ENCODE measurements at regions not wholly inside any gene's neighbourhood (a gene's known extent, or its start where the extent isn't known, plus 50 kb on each side); places are given as distances from the start of the nearest gene placed in this dataset.

DNA sequence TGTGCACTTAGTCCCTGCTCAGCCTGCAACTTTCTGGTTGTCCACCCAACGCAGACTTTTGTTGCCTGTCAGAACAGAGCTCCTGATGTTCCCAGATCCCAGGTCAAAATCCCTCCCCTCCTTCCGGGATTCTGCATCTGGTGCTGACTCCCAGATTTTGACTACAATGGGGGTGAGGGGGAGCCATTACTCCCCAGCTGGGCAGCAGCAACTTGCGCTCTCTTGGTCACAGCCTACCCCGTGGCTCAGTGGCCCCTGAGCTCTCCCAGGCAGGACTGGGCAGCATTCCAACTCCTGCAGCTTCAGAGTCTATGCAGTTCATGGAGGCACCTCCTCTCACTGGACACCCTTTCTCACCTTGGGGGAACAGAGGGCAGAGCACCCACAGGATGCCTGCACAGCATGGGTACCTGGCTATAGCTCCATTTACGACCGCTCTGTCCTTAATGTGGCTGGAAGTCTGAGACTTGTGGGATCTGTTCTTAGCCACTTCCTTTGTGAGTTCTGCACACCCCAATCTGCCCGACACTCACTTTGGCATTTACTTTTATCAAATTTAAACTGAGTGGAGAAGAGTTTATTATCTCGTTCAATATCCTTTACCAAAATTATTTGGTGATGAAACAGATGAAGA is 545.5 kb upstream of the MGMT start:
- H3K9me3 ChIP-seq (ENCODE audit: low read length), result no peaks in the 10 kb centered on the region
- no peak overlapping the region for H3K9ac ChIP-seq (ENCODE audit: low read length)
- no peaks in the 10 kb centered on the region for H4K20me1 ChIP-seq (ENCODE audit: insufficient read depth)
- no peaks in the 10 kb centered on the region for H3K27me3 ChIP-seq (ENCODE audit: insufficient read depth, low read depth, low read length)
- no peak overlapping the region for H3K4me2 ChIP-seq (ENCODE audit: low read length)
- H3K79me2 ChIP-seq (replicated peaks; ENCODE audit: insufficient read depth, low read length), result no peaks in the 10 kb centered on the region
- no peak for TF ChIP-seq MXI1 (conservative IDR thresholded peaks at IDR 0.05; ENCODE audit: poor library complexity, severe bottlenecking)
- TF ChIP-seq POLR2AphosphoS5 (IDR thresholded peaks at IDR 0.05), result no peak
- no peak for TF ChIP-seq RAD21 (conservative IDR thresholded peaks at IDR 0.05)
- no peak for TF ChIP-seq EZH2 (IDR thresholded peaks at IDR 0.05; ENCODE audit: borderline replicate concordance, insufficient read depth, low read length, poor library complexity, severe bottlenecking)
- TF ChIP-seq, protein P1, sequence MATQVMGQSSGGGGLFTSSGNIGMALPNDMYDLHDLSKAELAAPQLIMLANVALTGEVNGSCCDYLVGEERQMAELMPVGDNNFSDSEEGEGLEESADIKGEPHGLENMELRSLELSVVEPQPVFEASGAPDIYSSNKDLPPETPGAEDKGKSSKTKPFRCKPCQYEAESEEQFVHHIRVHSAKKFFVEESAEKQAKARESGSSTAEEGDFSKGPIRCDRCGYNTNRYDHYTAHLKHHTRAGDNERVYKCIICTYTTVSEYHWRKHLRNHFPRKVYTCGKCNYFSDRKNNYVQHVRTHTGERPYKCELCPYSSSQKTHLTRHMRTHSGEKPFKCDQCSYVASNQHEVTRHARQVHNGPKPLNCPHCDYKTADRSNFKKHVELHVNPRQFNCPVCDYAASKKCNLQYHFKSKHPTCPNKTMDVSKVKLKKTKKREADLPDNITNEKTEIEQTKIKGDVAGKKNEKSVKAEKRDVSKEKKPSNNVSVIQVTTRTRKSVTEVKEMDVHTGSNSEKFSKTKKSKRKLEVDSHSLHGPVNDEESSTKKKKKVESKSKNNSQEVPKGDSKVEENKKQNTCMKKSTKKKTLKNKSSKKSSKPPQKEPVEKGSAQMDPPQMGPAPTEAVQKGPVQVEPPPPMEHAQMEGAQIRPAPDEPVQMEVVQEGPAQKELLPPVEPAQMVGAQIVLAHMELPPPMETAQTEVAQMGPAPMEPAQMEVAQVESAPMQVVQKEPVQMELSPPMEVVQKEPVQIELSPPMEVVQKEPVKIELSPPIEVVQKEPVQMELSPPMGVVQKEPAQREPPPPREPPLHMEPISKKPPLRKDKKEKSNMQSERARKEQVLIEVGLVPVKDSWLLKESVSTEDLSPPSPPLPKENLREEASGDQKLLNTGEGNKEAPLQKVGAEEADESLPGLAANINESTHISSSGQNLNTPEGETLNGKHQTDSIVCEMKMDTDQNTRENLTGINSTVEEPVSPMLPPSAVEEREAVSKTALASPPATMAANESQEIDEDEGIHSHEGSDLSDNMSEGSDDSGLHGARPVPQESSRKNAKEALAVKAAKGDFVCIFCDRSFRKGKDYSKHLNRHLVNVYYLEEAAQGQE (IDR thresholded peaks at IDR 0.05; ENCODE audit: borderline replicate concordance), result no peak
- no peak for TF ChIP-seq SMC3 (conservative IDR thresholded peaks at IDR 0.05; ENCODE audit: poor library complexity)
- no peak for TF ChIP-seq EP300 (conservative IDR thresholded peaks at IDR 0.05; ENCODE audit: poor library complexity, severe bottlenecking)
- TF ChIP-seq, protein P2, sequence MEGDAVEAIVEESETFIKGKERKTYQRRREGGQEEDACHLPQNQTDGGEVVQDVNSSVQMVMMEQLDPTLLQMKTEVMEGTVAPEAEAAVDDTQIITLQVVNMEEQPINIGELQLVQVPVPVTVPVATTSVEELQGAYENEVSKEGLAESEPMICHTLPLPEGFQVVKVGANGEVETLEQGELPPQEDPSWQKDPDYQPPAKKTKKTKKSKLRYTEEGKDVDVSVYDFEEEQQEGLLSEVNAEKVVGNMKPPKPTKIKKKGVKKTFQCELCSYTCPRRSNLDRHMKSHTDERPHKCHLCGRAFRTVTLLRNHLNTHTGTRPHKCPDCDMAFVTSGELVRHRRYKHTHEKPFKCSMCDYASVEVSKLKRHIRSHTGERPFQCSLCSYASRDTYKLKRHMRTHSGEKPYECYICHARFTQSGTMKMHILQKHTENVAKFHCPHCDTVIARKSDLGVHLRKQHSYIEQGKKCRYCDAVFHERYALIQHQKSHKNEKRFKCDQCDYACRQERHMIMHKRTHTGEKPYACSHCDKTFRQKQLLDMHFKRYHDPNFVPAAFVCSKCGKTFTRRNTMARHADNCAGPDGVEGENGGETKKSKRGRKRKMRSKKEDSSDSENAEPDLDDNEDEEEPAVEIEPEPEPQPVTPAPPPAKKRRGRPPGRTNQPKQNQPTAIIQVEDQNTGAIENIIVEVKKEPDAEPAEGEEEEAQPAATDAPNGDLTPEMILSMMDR (IDR thresholded peaks at IDR 0.05; ENCODE audit: poor library complexity, severe bottlenecking), result no peak
- TF ChIP-seq TAF1 (IDR thresholded peaks at IDR 0.05; ENCODE audit: low read depth), result no peak
- H3F3A ChIP-seq (ENCODE audit: insufficient read depth, low read length, poor library complexity, severe bottlenecking), result no peaks in the 10 kb centered on the region
- no peak overlapping the region for H3K27ac ChIP-seq (ENCODE audit: low read length)
- H3K4me3 ChIP-seq (ENCODE audit: low read length), result no peak overlapping the region
- H2AFZ ChIP-seq (ENCODE audit: low read depth, low read length), result no peak overlapping the region
- H3K36me3 ChIP-seq (ENCODE audit: insufficient read depth, low read length), result no peaks in the 10 kb centered on the region
- no peaks in the 10 kb centered on the region for H3K9me2 ChIP-seq (ENCODE audit: insufficient read depth, low read length)

DNA sequence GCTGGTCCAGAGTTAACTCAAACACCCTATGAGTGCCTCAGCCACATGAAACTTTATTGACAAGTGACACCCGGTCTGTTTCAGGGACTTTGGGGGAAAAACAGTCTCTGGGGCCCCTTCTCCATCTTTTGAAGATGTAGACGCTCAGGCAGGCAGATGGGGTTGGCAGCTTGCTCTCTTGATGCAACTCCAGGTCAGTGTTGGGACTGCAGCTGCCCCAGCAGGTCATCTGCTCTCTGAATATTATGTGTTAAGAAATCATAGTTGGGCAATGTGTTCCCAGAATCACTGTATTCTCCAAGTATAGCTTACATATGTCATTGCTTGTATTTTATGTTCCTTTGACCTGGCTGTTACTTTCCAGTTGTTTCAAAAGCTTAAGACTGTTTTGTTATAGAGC is 544.9 kb upstream of the MGMT start:
- Histone ChIP-seq H3K27ac (ENCODE audit: low read length) (no peak overlapping the region), H4K20me1 (ENCODE audit: insufficient read depth) (no peaks in the 10 kb centered on the region), H2AFZ (ENCODE audit: low read depth, low read length) (no peak overlapping the region), H3F3A (ENCODE audit: insufficient read depth, low read length, poor library complexity, severe bottlenecking) (no peaks in the 10 kb centered on the region), H3K4me2 (ENCODE audit: low read length) (no peak overlapping the region), H3K9me3 (ENCODE audit: low read length) (no peaks in the 10 kb centered on the region), H3K79me2 (replicated peaks; ENCODE audit: insufficient read depth, low read length) (no peaks in the 10 kb centered on the region), H3K27me3 (ENCODE audit: insufficient read depth, low read depth, low read length) (no peaks in the 10 kb centered on the region), H3K9ac (ENCODE audit: low read length) (no peak overlapping the region), H3K4me3 (ENCODE audit: low read length) (no peak overlapping the region), H3K9me2 (ENCODE audit: insufficient read depth, low read length) (no peaks in the 10 kb centered on the region), H3K36me3 (ENCODE audit: insufficient read depth, low read length) (no peaks in the 10 kb centered on the region)
- TF ChIP-seq, protein P2 (IDR thresholded peaks at IDR 0.05; ENCODE audit: poor library complexity, severe bottlenecking), result no peak
- no peak for TF ChIP-seq EP300 (conservative IDR thresholded peaks at IDR 0.05; ENCODE audit: poor library complexity, severe bottlenecking)
- TF ChIP-seq MXI1 (conservative IDR thresholded peaks at IDR 0.05; ENCODE audit: poor library complexity, severe bottlenecking), result no peak
- TF ChIP-seq EZH2 (IDR thresholded peaks at IDR 0.05; ENCODE audit: borderline replicate concordance, insufficient read depth, low read length, poor library complexity, severe bottlenecking), result no peak
- no peak for TF ChIP-seq SMC3 (conservative IDR thresholded peaks at IDR 0.05; ENCODE audit: poor library complexity)
- TF ChIP-seq, protein P1 (IDR thresholded peaks at IDR 0.05; ENCODE audit: borderline replicate concordance), result no peak
